ENCODE measurements at regions not wholly inside any gene's neighbourhood (a gene's known extent, or its start where the extent isn't known, plus 50 kb on each side); places are given as distances from the start of the nearest gene placed in this dataset.

DNA sequence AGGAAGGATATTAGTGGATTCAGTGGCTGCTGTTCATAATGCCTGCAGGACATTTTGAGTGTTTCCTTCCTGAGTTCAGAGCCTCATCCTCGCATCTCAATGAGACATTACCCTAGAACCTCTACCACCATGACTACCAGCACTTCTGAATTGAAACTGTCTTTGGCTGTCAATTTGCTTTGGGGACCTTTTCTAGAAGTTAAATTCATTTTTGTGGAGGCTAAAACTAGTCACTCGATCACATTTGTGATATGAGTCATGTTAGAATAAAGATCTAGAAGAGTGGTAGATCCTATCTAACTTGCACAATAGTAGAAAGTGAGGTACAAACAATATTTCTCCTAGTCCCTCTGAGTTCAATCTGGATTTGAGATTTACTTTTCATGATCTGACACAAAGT is 124.9 kb downstream of the KCNRG start:
- Mint-ChIP-seq H3K4me1 (peaks cover 21 to 22% of the 10 kb centered on the region in 2 experiments), H3K9me3 (no peaks in the 10 kb centered on the region), H3K36me3 (ENCODE audit: insufficient read depth in 1 of 3, low read depth in 3 of 3) (no peaks in the 10 kb centered on the region), H3K27me3 (ENCODE audit: low read depth) (peaks cover 49% of the 10 kb centered on the region), H3K27ac (no peak overlapping the region), H3K4me3 (peak overlapping the region in 1 of 2 experiments; percentile 46; a peak in 1 of 5 replicates)
- H3K56ac ChIP-seq (ENCODE audit: insufficient read length, low read depth, low read length): no peak overlapping the region
- no peak overlapping the region for H4K5ac ChIP-seq (ENCODE audit: insufficient read length, low read depth, low read length)
- H3K27ac ChIP-seq (ENCODE audit: insufficient read length, low read depth, low read length): no peak overlapping the region
- no peaks in the 10 kb centered on the region for H3K79me2 ChIP-seq (ENCODE audit: insufficient read depth, low read length)
- H2BK120ac ChIP-seq (ENCODE audit: low read depth, low read length, poor library complexity, severe bottlenecking): no peak overlapping the region
- H2AK5ac ChIP-seq (ENCODE audit: insufficient read length, low read length): no peak overlapping the region
- no peak overlapping the region for H2BK20ac ChIP-seq (ENCODE audit: low read depth, low read length, poor library complexity, severe bottlenecking)
- WGBS (ENCODE audit: extremely low coverage, insufficient read length, low lambda C conversion rate): no CpG with 5 or more reads among the region's 2 CpGs
- no peak overlapping the region for H3K4me2 ChIP-seq (ENCODE audit: insufficient read depth, insufficient read length, low read length)
- no peak overlapping the region for H3K4ac ChIP-seq (ENCODE audit: low read depth, low read length)
- H2BK15ac ChIP-seq (ENCODE audit: low read depth, low read length): no peak overlapping the region
- no peak overlapping the region for H3K23ac ChIP-seq (ENCODE audit: insufficient read length, low read depth, low read length)
- TF ChIP-seq, protein P1, sequence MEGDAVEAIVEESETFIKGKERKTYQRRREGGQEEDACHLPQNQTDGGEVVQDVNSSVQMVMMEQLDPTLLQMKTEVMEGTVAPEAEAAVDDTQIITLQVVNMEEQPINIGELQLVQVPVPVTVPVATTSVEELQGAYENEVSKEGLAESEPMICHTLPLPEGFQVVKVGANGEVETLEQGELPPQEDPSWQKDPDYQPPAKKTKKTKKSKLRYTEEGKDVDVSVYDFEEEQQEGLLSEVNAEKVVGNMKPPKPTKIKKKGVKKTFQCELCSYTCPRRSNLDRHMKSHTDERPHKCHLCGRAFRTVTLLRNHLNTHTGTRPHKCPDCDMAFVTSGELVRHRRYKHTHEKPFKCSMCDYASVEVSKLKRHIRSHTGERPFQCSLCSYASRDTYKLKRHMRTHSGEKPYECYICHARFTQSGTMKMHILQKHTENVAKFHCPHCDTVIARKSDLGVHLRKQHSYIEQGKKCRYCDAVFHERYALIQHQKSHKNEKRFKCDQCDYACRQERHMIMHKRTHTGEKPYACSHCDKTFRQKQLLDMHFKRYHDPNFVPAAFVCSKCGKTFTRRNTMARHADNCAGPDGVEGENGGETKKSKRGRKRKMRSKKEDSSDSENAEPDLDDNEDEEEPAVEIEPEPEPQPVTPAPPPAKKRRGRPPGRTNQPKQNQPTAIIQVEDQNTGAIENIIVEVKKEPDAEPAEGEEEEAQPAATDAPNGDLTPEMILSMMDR (conservative IDR thresholded peaks at IDR 0.05): no peak
- no peak overlapping the region for H2BK12ac ChIP-seq (ENCODE audit: insufficient read length, low read depth, low read length)
- no peak for DNase-seq
- H3K9ac ChIP-seq (ENCODE audit: extremely low read depth, insufficient read length, low read length): no peak overlapping the region
- H3K9me3 ChIP-seq (ENCODE audit: control insufficient read depth, low read depth, low read length): no peaks in the 10 kb centered on the region
- no peak overlapping the region for H3K14ac ChIP-seq (ENCODE audit: insufficient read depth, low read length)
- H2BK5ac ChIP-seq (ENCODE audit: insufficient read length, low read length): no peak overlapping the region
- no peaks in the 10 kb centered on the region for H3K79me1 ChIP-seq (ENCODE audit: insufficient read depth, low read depth, low read length, poor library complexity, severe bottlenecking)
- H3K4me1 ChIP-seq (ENCODE audit: insufficient read depth, low read length): peaks cover 2% of the 10 kb centered on the region; the same call in 1 of the 2 replicates
- H3T11ph ChIP-seq (ENCODE audit: low read length): no peak overlapping the region
- H2AFZ ChIP-seq (ENCODE audit: low read length): no peak overlapping the region
- no peak overlapping the region for H4K91ac ChIP-seq (ENCODE audit: insufficient read length, low read depth, low read length)
- H3K27me3 ChIP-seq (ENCODE audit: insufficient read depth, low read length): no peaks in the 10 kb centered on the region; the same call in 1 of the 2 replicates
- H4K8ac ChIP-seq (replicated peaks; ENCODE audit: insufficient read length, low read depth, low read length): no peak overlapping the region
- no peak overlapping the region for H3K18ac ChIP-seq (ENCODE audit: insufficient read length, low read depth, low read length)
- H3K23me2 ChIP-seq (ENCODE audit: insufficient read length, low read depth, low read length, poor library complexity, severe bottlenecking): no peaks in the 10 kb centered on the region
- H4K20me1 ChIP-seq (ENCODE audit: control insufficient read depth, insufficient read depth, insufficient read length): no peaks in the 10 kb centered on the region

Measured in H9 (cell line).